NCI-H345 (cell line): ENCODE measurements at regions not wholly inside any gene's neighbourhood (a gene's known extent, or its start where the extent isn't known, plus 50 kb on each side); places are given as distances from the start of the nearest gene placed in this dataset.
"Not testable (repeated sequence)": the region's sequence is repeated elsewhere in the genome, so short reads cannot be mapped to it uniquely, and the experiment has no call there.

Experiments used
- DNase-seq: peaks from one replicate; lab custom pipeline; 2025; lab: John Stamatoyannopoulos, UW

- DNase-seq = no peak
Measured at GRCh38 chr6:78666764-78667163, 200.6 kb upstream of the IRAK1BP1 start.

- DNase-seq = no peak
Measured at GRCh38 chr6:78670156-78670555, 197.2 kb upstream of the IRAK1BP1 start.

- no peak for DNase-seq
Measured at GRCh38 chr6:78670802-78671201, 196.5 kb upstream of the IRAK1BP1 start.

GRCh38 chr6:78676069-78677007 is 191.0 kb upstream of the IRAK1BP1 start:
- DNase-seq = peak; percentile 3

GRCh38 chr6:78688668-78689067 is 178.7 kb upstream of the IRAK1BP1 start:
- no peak for DNase-seq

- no peak for DNase-seq
Measured at GRCh38 chr6:78693835-78694234, 173.5 kb upstream of the IRAK1BP1 start.

GRCh38 chr6:78694628-78695027 is 172.7 kb upstream of the IRAK1BP1 start:
- not testable (repeated sequence) for DNase-seq

GRCh38 chr6:78700991-78701390 is 166.4 kb upstream of the IRAK1BP1 start:
- DNase-seq = no peak

- no peak for DNase-seq
Measured at GRCh38 chr6:78701407-78701806, 165.9 kb upstream of the IRAK1BP1 start.

GRCh38 chr6:78709021-78709420 is 158.3 kb upstream of the IRAK1BP1 start:
- DNase-seq = no peak

- DNase-seq = no peak
Measured at GRCh38 chr6:78713564-78713963, 153.8 kb upstream of the IRAK1BP1 start.

- DNase-seq = no peak
Measured at GRCh38 chr6:78744144-78744543, 123.2 kb upstream of the IRAK1BP1 start.

- DNase-seq = no peak
Measured at GRCh38 chr6:78746457-78746856, 120.9 kb upstream of the IRAK1BP1 start.

GRCh38 chr6:78749326-78749725 is 118.0 kb upstream of the IRAK1BP1 start:
- DNase-seq = no peak

GRCh38 chr6:78758297-78758798 is 109.0 kb upstream of the IRAK1BP1 start:
- not testable (repeated sequence) for DNase-seq

- no peak for DNase-seq
Measured at GRCh38 chr6:78768271-78768670, 99.1 kb upstream of the IRAK1BP1 start.

- DNase-seq = no peak
Measured at GRCh38 chr6:78770765-78771164, 96.6 kb upstream of the IRAK1BP1 start.

GRCh38 chr6:78771586-78771985 is 95.8 kb upstream of the IRAK1BP1 start:
- no peak for DNase-seq

GRCh38 chr6:78781001-78781400 is 86.3 kb upstream of the IRAK1BP1 start:
- DNase-seq = no peak

GRCh38 chr6:78783366-78783765 is 84.0 kb upstream of the IRAK1BP1 start:
- not testable (repeated sequence) for DNase-seq

- DNase-seq = no peak
Measured at GRCh38 chr6:78797270-78797669, 70.1 kb upstream of the IRAK1BP1 start.

- DNase-seq = no peak
Measured at GRCh38 chr6:78799682-78800081, 67.7 kb upstream of the IRAK1BP1 start.

GRCh38 chr6:78806792-78807191 is 60.6 kb upstream of the IRAK1BP1 start:
- not testable (repeated sequence) for DNase-seq
